Erythroblast (primary cell): ENCODE measurements at regions not wholly inside any gene's neighbourhood (a gene's known extent, or its start where the extent isn't known, plus 50 kb on each side); places are given as distances from the start of the nearest gene placed in this dataset.
"Not testable (repeated sequence)": the region's sequence is repeated elsewhere in the genome, so short reads cannot be mapped to it uniquely, and the experiment has no call there.

Experiments used
- DNase-seq, 2 experiments: peaks; one replicate each; lab custom pipeline; 2025; lab: John Stamatoyannopoulos, UW
- GATA1 ChIP-seq: IDR thresholded peaks from 2 replicates; pipeline ENCODE4 v1.6.1; 2011; ENCODE audit warnings: low read depth, mild to moderate bottlenecking, control low read depth, low read length, moderate library complexity
- POLR2A ChIP-seq: IDR thresholded peaks from 2 replicates; pipeline ENCODE4 v1.6.1; 2011; ENCODE audit warnings: mild to moderate bottlenecking, low read length

- no peak for TF ChIP-seq POLR2A
- TF ChIP-seq GATA1 = no peak
- no peak for DNase-seq
Measured at GRCh38 chr7:119271147-119271779, 1001.7 kb upstream of the KCND2 start.

GRCh38 chr7:119281181-119281846 is 991.7 kb upstream of the KCND2 start:
- TF ChIP-seq GATA1 (no peak), POLR2A (no peak)
- no peak for DNase-seq

GRCh38 chr7:119283353-119283752 is 989.6 kb upstream of the KCND2 start:
- TF ChIP-seq GATA1 = no peak
- no peak for TF ChIP-seq POLR2A

GRCh38 chr7:119288416-119288815 is 984.6 kb upstream of the KCND2 start:
- TF ChIP-seq POLR2A (no peak), GATA1 (no peak)
- no peak for DNase-seq

More at GRCh38 chr7:119283353-119283752, 989.6 kb upstream of the KCND2 start:
- DNase-seq = no peak

- DNase-seq = not testable (repeated sequence)
Measured at GRCh38 chr7:119300341-119300740, 972.6 kb upstream of the KCND2 start.

- DNase-seq = no peak
Measured at GRCh38 chr7:119320316-119320715, 952.7 kb upstream of the KCND2 start.

GRCh38 chr7:119329715-119330114 is 943.3 kb upstream of the KCND2 start:
- no peak for TF ChIP-seq GATA1
- TF ChIP-seq POLR2A = no peak
- no peak for DNase-seq

More at GRCh38 chr7:119320316-119320715, 952.7 kb upstream of the KCND2 start:
- TF ChIP-seq GATA1 (no peak), POLR2A (no peak)

GRCh38 chr7:119335405-119335804 is 937.6 kb upstream of the KCND2 start:
- DNase-seq = no peak
- TF ChIP-seq POLR2A (no peak), GATA1 (no peak)

GRCh38 chr7:119341822-119342221 is 931.2 kb upstream of the KCND2 start:
- no peak for TF ChIP-seq POLR2A
- no peak for TF ChIP-seq GATA1
- DNase-seq = no peak

GRCh38 chr7:119343289-119343688 is 929.7 kb upstream of the KCND2 start:
- no peak for DNase-seq
- TF ChIP-seq POLR2A (no peak), GATA1 (no peak)

GRCh38 chr7:119344466-119344865 is 928.5 kb upstream of the KCND2 start:
- no peak for DNase-seq
- TF ChIP-seq POLR2A = no peak
- TF ChIP-seq GATA1 = no peak

- DNase-seq = no peak
- no peak for TF ChIP-seq POLR2A
- TF ChIP-seq GATA1 = no peak
Measured at GRCh38 chr7:119348491-119348890, 924.5 kb upstream of the KCND2 start.

GRCh38 chr7:119350334-119350733 is 922.6 kb upstream of the KCND2 start:
- TF ChIP-seq GATA1 (no peak), POLR2A (no peak)
- DNase-seq = no peak

GRCh38 chr7:119351320-119351719 is 921.7 kb upstream of the KCND2 start:
- no peak for TF ChIP-seq GATA1
- TF ChIP-seq POLR2A = no peak
- no peak for DNase-seq

GRCh38 chr7:119374436-119374835 is 898.5 kb upstream of the KCND2 start:
- TF ChIP-seq POLR2A (no peak), GATA1 (no peak)
- no peak for DNase-seq
